ENCODE measurements at regions not wholly inside any gene's neighbourhood (a gene's known extent, or its start where the extent isn't known, plus 50 kb on each side); places are given as distances from the start of the nearest gene placed in this dataset.

DNA sequence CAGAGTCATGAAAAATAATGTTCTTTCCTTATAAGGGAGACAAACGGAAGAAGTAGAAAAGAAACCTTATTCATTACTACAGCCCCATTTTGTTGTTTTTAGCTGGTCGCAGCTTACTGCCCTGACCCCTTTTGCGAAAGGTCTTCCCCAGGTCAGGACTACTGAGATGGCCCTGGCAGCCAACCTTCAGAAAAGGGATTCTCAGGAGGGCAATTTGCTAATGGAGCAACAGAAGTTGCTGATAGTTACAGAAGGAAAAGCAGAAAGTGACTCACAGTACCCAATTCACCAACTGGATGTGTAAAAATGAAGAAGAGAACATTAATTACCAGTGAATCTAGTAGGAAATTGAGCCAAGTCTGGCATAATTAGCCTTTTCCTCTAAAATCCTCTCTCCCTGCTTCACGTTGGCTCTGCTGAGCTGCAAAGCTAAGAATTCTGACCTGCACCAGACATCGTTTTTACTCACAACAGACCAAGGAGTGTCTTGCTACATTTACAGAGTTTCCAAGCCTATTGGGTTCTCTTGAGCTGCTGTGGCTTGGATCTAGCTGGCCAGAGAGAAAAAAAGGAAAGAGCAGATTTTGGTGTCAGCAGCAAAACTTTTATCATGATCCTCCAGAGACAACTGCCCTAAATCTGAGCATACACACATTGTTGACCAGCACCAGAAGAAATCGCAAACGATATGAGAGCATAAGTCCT is 499.9 kb upstream of the FZD8 start:
- no peaks in the 10 kb centered on the region for H3K4me1 ChIP-seq (ENCODE audit: insufficient read depth, insufficient read length)
- no peak for DNase-seq (ENCODE audit: low read depth, low spot score)
- H3K27me3 ChIP-seq (ENCODE audit: insufficient read depth, insufficient read length): no peaks in the 10 kb centered on the region
- 0 out of 2 replicates have a peak, but pooled peaks cover 2% of the 10 kb centered on the region for H3K9me3 ChIP-seq (ENCODE audit: insufficient read depth, low read length)
- H3K9ac ChIP-seq (ENCODE audit: insufficient read length, low read depth): no peak overlapping the region
- TF ChIP-seq YY1 (IDR thresholded peaks at IDR 0.05; ENCODE audit: insufficient read depth, insufficient read length) (no peak), SUZ12 (IDR thresholded peaks at IDR 0.05; ENCODE audit: extremely low read depth, insufficient read depth, insufficient read length) (no peak), ZNF274 (IDR thresholded peaks at IDR 0.05; ENCODE audit: low read depth, low read length) (no peak)
- H3K36me3 ChIP-seq (ENCODE audit: insufficient read depth, insufficient read length, low read length): no peaks in the 10 kb centered on the region
- no peak overlapping the region for H3K4me3 ChIP-seq (ENCODE audit: insufficient read length, low read depth)

DNA sequence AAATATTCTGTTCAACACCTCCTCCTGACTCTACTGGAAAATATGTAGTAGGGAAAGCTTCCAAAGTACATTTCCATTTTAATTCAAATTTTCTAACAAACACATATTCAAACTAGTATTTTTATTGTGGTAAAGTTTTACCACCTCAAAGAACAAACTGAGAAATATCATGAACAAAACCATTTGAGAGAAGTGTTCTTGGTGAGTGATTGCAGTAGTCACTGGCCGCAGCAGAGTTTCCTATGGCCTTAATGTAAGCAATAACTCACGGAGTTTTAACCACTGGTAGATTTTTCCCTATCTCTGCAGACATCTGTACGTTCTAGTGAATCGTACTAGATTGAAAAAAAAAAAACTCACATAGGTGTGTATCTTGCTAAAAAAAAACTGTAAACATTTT is 487.0 kb upstream of the FZD8 start:
- Histone ChIP-seq H3K9me3 (ENCODE audit: insufficient read depth, low read length) (no peaks in the 10 kb centered on the region), H3K36me3 (ENCODE audit: insufficient read depth, insufficient read length, low read length) (no peaks in the 10 kb centered on the region), H3K27me3 (ENCODE audit: insufficient read depth, insufficient read length) (no peaks in the 10 kb centered on the region), H3K4me3 (ENCODE audit: insufficient read length, low read depth) (no peak overlapping the region), H3K4me1 (ENCODE audit: insufficient read depth, insufficient read length) (no peaks in the 10 kb centered on the region), H3K9ac (ENCODE audit: insufficient read length, low read depth) (no peak overlapping the region)
- DNase-seq (ENCODE audit: low read depth, low spot score): no peak
- no peak for TF ChIP-seq YY1 (IDR thresholded peaks at IDR 0.05; ENCODE audit: insufficient read depth, insufficient read length)
- no peak for TF ChIP-seq SUZ12 (IDR thresholded peaks at IDR 0.05; ENCODE audit: extremely low read depth, insufficient read depth, insufficient read length)
- TF ChIP-seq ZNF274 (IDR thresholded peaks at IDR 0.05; ENCODE audit: low read depth, low read length): no peak

GRCh38 chr10:36126076-36126475 is 484.0 kb upstream of the FZD8 start:
- TF ChIP-seq YY1 (IDR thresholded peaks at IDR 0.05; ENCODE audit: insufficient read depth, insufficient read length) (no peak), SUZ12 (IDR thresholded peaks at IDR 0.05; ENCODE audit: extremely low read depth, insufficient read depth, insufficient read length) (no peak), ZNF274 (IDR thresholded peaks at IDR 0.05; ENCODE audit: low read depth, low read length) (no peak)
- DNase-seq (ENCODE audit: low read depth, low spot score): no peak

DNA sequence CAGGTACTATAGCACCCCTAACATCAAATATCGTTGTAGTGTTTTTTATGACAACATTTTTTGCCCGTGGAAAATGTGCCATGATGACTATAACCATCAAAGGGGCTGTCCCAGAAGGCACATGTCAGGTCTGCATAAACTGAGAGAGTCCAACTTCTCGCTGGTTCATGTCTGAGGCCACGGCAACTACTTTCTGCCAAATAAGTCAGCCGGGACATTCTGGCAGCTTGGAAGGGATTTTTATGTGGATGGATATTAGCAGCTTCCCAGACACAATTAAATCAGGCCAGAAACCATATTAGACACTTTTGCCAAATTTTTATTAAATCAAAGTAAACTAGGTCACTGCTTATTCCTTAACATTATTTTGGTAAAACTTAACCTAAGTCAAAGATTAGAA is 477.4 kb upstream of the FZD8 start:
- H3K9ac ChIP-seq (ENCODE audit: insufficient read length, low read depth): no peak overlapping the region
- no peaks in the 10 kb centered on the region for H3K36me3 ChIP-seq (ENCODE audit: insufficient read depth, insufficient read length, low read length)
- H3K27me3 ChIP-seq (ENCODE audit: insufficient read depth, insufficient read length): no peaks in the 10 kb centered on the region
- no peaks in the 10 kb centered on the region for H3K9me3 ChIP-seq (ENCODE audit: insufficient read depth, low read length)
- H3K4me3 ChIP-seq (ENCODE audit: insufficient read length, low read depth): no peak overlapping the region
- H3K4me1 ChIP-seq (ENCODE audit: insufficient read depth, insufficient read length): no peaks in the 10 kb centered on the region
- DNase-seq (ENCODE audit: low read depth, low spot score): no peak
- TF ChIP-seq YY1 (IDR thresholded peaks at IDR 0.05; ENCODE audit: insufficient read depth, insufficient read length) (no peak), SUZ12 (IDR thresholded peaks at IDR 0.05; ENCODE audit: extremely low read depth, insufficient read depth, insufficient read length) (no peak), ZNF274 (IDR thresholded peaks at IDR 0.05; ENCODE audit: low read depth, low read length) (no peak)

More at GRCh38 chr10:36126076-36126475, 484.0 kb upstream of the FZD8 start:
- Histone ChIP-seq H3K4me1 (ENCODE audit: insufficient read depth, insufficient read length) (no peaks in the 10 kb centered on the region), H3K36me3 (ENCODE audit: insufficient read depth, insufficient read length, low read length) (no peaks in the 10 kb centered on the region), H3K27me3 (ENCODE audit: insufficient read depth, insufficient read length) (no peaks in the 10 kb centered on the region), H3K9ac (ENCODE audit: insufficient read length, low read depth) (no peak overlapping the region), H3K4me3 (ENCODE audit: insufficient read length, low read depth) (no peak overlapping the region), H3K9me3 (ENCODE audit: insufficient read depth, low read length) (no peaks in the 10 kb centered on the region)

DNA sequence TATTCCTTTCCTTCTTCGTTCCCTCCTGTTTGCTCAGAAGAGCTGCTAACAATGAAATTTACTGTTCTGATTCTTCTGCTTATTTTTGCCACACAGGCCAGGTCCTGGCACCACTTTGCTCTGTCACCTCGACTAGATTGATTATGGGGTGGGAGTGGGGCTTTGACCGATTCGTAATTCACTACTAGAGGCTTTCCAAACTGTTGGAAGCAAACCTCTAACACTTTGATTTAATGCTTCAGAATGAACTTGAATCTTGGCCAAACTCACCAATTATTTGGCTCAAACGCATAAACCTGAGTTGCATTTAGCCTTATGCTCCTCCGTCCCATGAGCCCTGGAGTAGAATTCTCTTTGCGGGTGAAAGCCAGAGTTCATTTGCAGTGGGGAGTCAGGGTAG is 476.2 kb upstream of the FZD8 start:
- TF ChIP-seq SUZ12 (IDR thresholded peaks at IDR 0.05; ENCODE audit: extremely low read depth, insufficient read depth, insufficient read length): no peak
- no peak for TF ChIP-seq ZNF274 (IDR thresholded peaks at IDR 0.05; ENCODE audit: low read depth, low read length)
- TF ChIP-seq YY1 (IDR thresholded peaks at IDR 0.05; ENCODE audit: insufficient read depth, insufficient read length): no peak
- Histone ChIP-seq H3K4me3 (ENCODE audit: insufficient read length, low read depth) (no peak overlapping the region), H3K27me3 (ENCODE audit: insufficient read depth, insufficient read length) (no peaks in the 10 kb centered on the region), H3K4me1 (ENCODE audit: insufficient read depth, insufficient read length) (no peaks in the 10 kb centered on the region), H3K9me3 (ENCODE audit: insufficient read depth, low read length) (no peaks in the 10 kb centered on the region), H3K9ac (ENCODE audit: insufficient read length, low read depth) (no peak overlapping the region), H3K36me3 (ENCODE audit: insufficient read depth, insufficient read length, low read length) (no peaks in the 10 kb centered on the region)
- no peak for DNase-seq (ENCODE audit: low read depth, low spot score)

DNA sequence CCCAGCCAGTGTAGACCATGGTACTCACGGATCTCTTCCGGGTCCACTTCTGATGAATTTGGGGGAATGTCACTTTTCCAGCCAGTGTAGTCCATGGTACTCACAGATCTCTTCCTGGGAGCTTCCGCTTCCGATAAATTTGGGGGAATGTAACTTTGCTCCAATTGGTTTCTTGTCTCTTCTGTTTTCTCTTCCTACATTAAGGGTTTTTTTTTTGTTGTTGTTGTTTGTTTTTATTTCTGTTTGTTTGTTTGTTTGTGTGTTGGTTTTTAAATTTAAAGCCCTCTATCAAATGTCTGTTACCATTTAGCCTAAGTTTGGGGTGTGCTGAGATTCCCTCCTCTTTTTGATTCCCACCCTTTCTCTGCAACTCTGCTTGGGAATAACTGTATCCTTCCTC is 475.8 kb upstream of the FZD8 start:
- TF ChIP-seq YY1 (IDR thresholded peaks at IDR 0.05; ENCODE audit: insufficient read depth, insufficient read length) (no peak), ZNF274 (IDR thresholded peaks at IDR 0.05; ENCODE audit: low read depth, low read length) (no peak), SUZ12 (IDR thresholded peaks at IDR 0.05; ENCODE audit: extremely low read depth, insufficient read depth, insufficient read length) (no peak)
- H3K9ac ChIP-seq (ENCODE audit: insufficient read length, low read depth): no peak overlapping the region
- H3K9me3 ChIP-seq (ENCODE audit: insufficient read depth, low read length): no peaks in the 10 kb centered on the region
- DNase-seq (ENCODE audit: low read depth, low spot score): no peak
- no peaks in the 10 kb centered on the region for H3K27me3 ChIP-seq (ENCODE audit: insufficient read depth, insufficient read length)
- no peak overlapping the region for H3K4me3 ChIP-seq (ENCODE audit: insufficient read length, low read depth)
- no peaks in the 10 kb centered on the region for H3K36me3 ChIP-seq (ENCODE audit: insufficient read depth, insufficient read length, low read length)
- no peaks in the 10 kb centered on the region for H3K4me1 ChIP-seq (ENCODE audit: insufficient read depth, insufficient read length)

DNA sequence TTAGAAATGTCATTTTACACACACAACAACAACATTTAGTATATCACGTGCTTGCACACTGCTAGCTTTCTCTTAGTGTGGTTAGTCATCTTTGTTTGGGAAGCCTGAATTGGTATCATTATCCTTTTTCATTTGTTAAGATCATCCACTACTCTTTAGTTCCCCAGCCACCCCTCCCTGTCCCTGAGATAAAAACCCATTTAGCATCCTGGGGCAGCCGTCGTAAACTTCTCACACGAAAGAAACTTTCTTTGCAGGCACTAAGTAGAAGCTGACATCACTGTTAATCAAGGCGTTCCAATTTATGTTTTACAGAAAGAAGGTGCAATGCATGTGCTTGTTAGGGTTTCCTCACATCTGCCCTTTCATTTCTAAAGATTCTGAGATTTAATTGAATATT is 475.1 kb upstream of the FZD8 start:
- H3K9ac ChIP-seq (ENCODE audit: insufficient read length, low read depth): no peak overlapping the region
- TF ChIP-seq YY1 (IDR thresholded peaks at IDR 0.05; ENCODE audit: insufficient read depth, insufficient read length): no peak
- no peak for TF ChIP-seq SUZ12 (IDR thresholded peaks at IDR 0.05; ENCODE audit: extremely low read depth, insufficient read depth, insufficient read length)
- no peak for TF ChIP-seq ZNF274 (IDR thresholded peaks at IDR 0.05; ENCODE audit: low read depth, low read length)
- H3K27me3 ChIP-seq (ENCODE audit: insufficient read depth, insufficient read length): no peaks in the 10 kb centered on the region

More for the DNA sequence above, 475.1 kb upstream of the FZD8 start:
- Histone ChIP-seq H3K4me1 (ENCODE audit: insufficient read depth, insufficient read length) (no peaks in the 10 kb centered on the region), H3K36me3 (ENCODE audit: insufficient read depth, insufficient read length, low read length) (no peaks in the 10 kb centered on the region), H3K4me3 (ENCODE audit: insufficient read length, low read depth) (no peak overlapping the region), H3K9me3 (ENCODE audit: insufficient read depth, low read length) (no peaks in the 10 kb centered on the region)
- no peak for DNase-seq (ENCODE audit: low read depth, low spot score)

Measured in NT2/D1 (cell line).